Nucleus accumbens (tissue), 56 donors: ENCODE measurements at regions not wholly inside any gene's neighbourhood (a gene's known extent, or its start where the extent isn't known, plus 50 kb on each side); places are given as distances from the start of the nearest gene placed in this dataset.
"Not testable (repeated sequence)": the region's sequence is repeated elsewhere in the genome, so short reads cannot be mapped to it uniquely, and the experiment has no call there.

Experiments used
- DNase-seq, 56 donors: peaks; one replicate each; lab custom pipeline; 2025; lab: John Stamatoyannopoulos, UW

- DNase-seq = no peak
These were observed 63.9 kb downstream of the MAT2B start for GRCh38 chr5:163569284-163569683.

GRCh38 chr5:163571744-163572143 is 66.3 kb downstream of the MAT2B start:
- DNase-seq = no peak

GRCh38 chr5:163574472-163575440 is 69.3 kb downstream of the MAT2B start:
- DNase-seq = no peak

- DNase-seq = no peak
These were observed 73.2 kb downstream of the MAT2B start for GRCh38 chr5:163578652-163579051.

GRCh38 chr5:163579729-163580128 is 74.3 kb downstream of the MAT2B start:
- no peak for DNase-seq

- no peak for DNase-seq
These were observed 75.1 kb downstream of the MAT2B start for GRCh38 chr5:163580516-163580915.

GRCh38 chr5:163583491-163584153 is 78.2 kb downstream of the MAT2B start:
- not testable (repeated sequence) for DNase-seq

GRCh38 chr5:163585206-163585605 is 79.8 kb downstream of the MAT2B start:
- DNase-seq = no peak

GRCh38 chr5:163586531-163586956 is 81.1 kb downstream of the MAT2B start:
- no peak for DNase-seq

- no peak for DNase-seq
These were observed 89.5 kb downstream of the MAT2B start for GRCh38 chr5:163594951-163595350.

GRCh38 chr5:163595932-163596607 is 90.7 kb downstream of the MAT2B start:
- no peak for DNase-seq

- DNase-seq = no peak
These were observed 91.3 kb downstream of the MAT2B start for GRCh38 chr5:163596608-163597315.

GRCh38 chr5:163604013-163604412 is 98.6 kb downstream of the MAT2B start:
- DNase-seq = no peak

- no peak for DNase-seq
These were observed 101.8 kb downstream of the MAT2B start for GRCh38 chr5:163607256-163607655.

- no peak for DNase-seq
These were observed 103.2 kb downstream of the MAT2B start for GRCh38 chr5:163608621-163609020.

GRCh38 chr5:163609910-163610309 is 104.5 kb downstream of the MAT2B start:
- no peak for DNase-seq

- DNase-seq = no peak
These were observed 107.1 kb downstream of the MAT2B start for GRCh38 chr5:163612358-163613149.

GRCh38 chr5:163613150-163613442 is 107.7 kb downstream of the MAT2B start:
- DNase-seq = no peak

- no peak for DNase-seq
These were observed 109.4 kb downstream of the MAT2B start for GRCh38 chr5:163614787-163615186.
